ENCODE measurements at regions not wholly inside any gene's neighbourhood (a gene's known extent, or its start where the extent isn't known, plus 50 kb on each side); places are given as distances from the start of the nearest gene placed in this dataset.

GRCh38 chr16:49216593-49216992, 65.0 kb downstream of the CBLN1 start:
- DNase-seq (ENCODE audit: low spot score) = no peak

- DNase-seq (ENCODE audit: low spot score) = no peak
Measured at GRCh38 chr16:49213594-49213993, 68.0 kb downstream of the CBLN1 start.

GRCh38 chr16:49204191-49204590, 77.4 kb downstream of the CBLN1 start:
- no peak for DNase-seq (ENCODE audit: low spot score)

GRCh38 chr16:49203361-49203760, 78.3 kb downstream of the CBLN1 start:
- no peak for DNase-seq (ENCODE audit: low spot score)

- DNase-seq (ENCODE audit: low spot score) = no peak
Measured at GRCh38 chr16:49201118-49201517, 80.5 kb downstream of the CBLN1 start.

GRCh38 chr16:49200223-49200820, 81.3 kb downstream of the CBLN1 start:
- no peak for DNase-seq (ENCODE audit: low spot score)

GRCh38 chr16:49195237-49195548, 86.4 kb downstream of the CBLN1 start:
- DNase-seq (ENCODE audit: low spot score) = no peak

GRCh38 chr16:49194537-49195236, 87.0 kb downstream of the CBLN1 start:
- no peak for DNase-seq (ENCODE audit: low spot score)

- DNase-seq (ENCODE audit: low spot score) = no peak
Measured at GRCh38 chr16:49193596-49193995, 88.0 kb downstream of the CBLN1 start.

- DNase-seq (ENCODE audit: low spot score) = no peak
Measured at GRCh38 chr16:49189286-49189685, 92.4 kb downstream of the CBLN1 start.

- peak; percentile 9 for DNase-seq (ENCODE audit: low spot score)
Measured at GRCh38 chr16:49183911-49184310, 97.7 kb downstream of the CBLN1 start.

GRCh38 chr16:49181791-49182518, 99.7 kb downstream of the CBLN1 start:
- DNase-seq (ENCODE audit: low spot score) = no peak

- no peak for DNase-seq (ENCODE audit: low spot score)
Measured at GRCh38 chr16:49179714-49180330, 101.8 kb downstream of the CBLN1 start.

GRCh38 chr16:49168126-49168525, 113.5 kb downstream of the CBLN1 start:
- no peak for DNase-seq (ENCODE audit: low spot score)

- DNase-seq (ENCODE audit: low spot score) = no peak
Measured at GRCh38 chr16:49165025-49165424, 116.6 kb downstream of the CBLN1 start.

- no peak for DNase-seq (ENCODE audit: low spot score)
Measured at GRCh38 chr16:49161191-49161590, 120.4 kb downstream of the CBLN1 start.

GRCh38 chr16:49158029-49158642, 123.5 kb downstream of the CBLN1 start:
- DNase-seq (ENCODE audit: low spot score) = peak; percentile 50

GRCh38 chr16:49150341-49150740, 131.3 kb downstream of the CBLN1 start:
- DNase-seq (ENCODE audit: low spot score) = no peak

GRCh38 chr16:49148410-49148809, 133.2 kb downstream of the CBLN1 start:
- DNase-seq (ENCODE audit: low spot score) = no peak

- no peak for DNase-seq (ENCODE audit: low spot score)
Measured at GRCh38 chr16:49140618-49141017, 141.0 kb downstream of the CBLN1 start.

GRCh38 chr16:49130397-49130796, 151.2 kb downstream of the CBLN1 start:
- DNase-seq (ENCODE audit: low spot score) = no peak

- DNase-seq (ENCODE audit: low spot score) = no peak
Measured at GRCh38 chr16:49129935-49130334, 151.7 kb downstream of the CBLN1 start.

- DNase-seq (ENCODE audit: low spot score) = no peak
Measured at GRCh38 chr16:49128740-49129139, 152.9 kb downstream of the CBLN1 start.

Measured in SW480 (cell line).